HL-60 (cell line): ENCODE measurements at regions not wholly inside any gene's neighbourhood (a gene's known extent, or its start where the extent isn't known, plus 50 kb on each side); places are given as distances from the start of the nearest gene placed in this dataset.

Source experiments
- DNase-seq, 2 experiments: peaks; one replicate each; pipeline ENCODE4 v3.0.0-alpha.2; 2010 to 2020; ENCODE audit warnings: low read depth in 1 of 2, low spot score in 1 of 2
- H3K27ac ChIP-seq: fragments of 250-450 bp; sonication (Bioruptor Pico); replicated peaks from 2 replicates; pipeline ENCODE4 v1.5.1; 2020; ENCODE audit warnings: mild to moderate bottlenecking, moderate library complexity
- H3K27me3 ChIP-seq: fragments of 250-450 bp; sonication (Bioruptor Pico); 2 replicates; pipeline ENCODE4 v1.5.1; 2021; ENCODE audit warnings: mild to moderate bottlenecking, moderate library complexity; ENCODE audit not compliant: insufficient read depth, poor library complexity, severe bottlenecking
- H3K4me3 ChIP-seq: replicated peaks from 2 replicates; pipeline ENCODE4 v1.5.1; 2011; ENCODE audit warnings: mild to moderate bottlenecking, control low read depth, low read length; ENCODE audit not compliant: insufficient read depth
- CTCF ChIP-seq: IDR thresholded peaks from one replicate; pipeline ENCODE4 v1.5.1; 2011; ENCODE audit warnings: low read length, control low read depth, inconsistent platforms; ENCODE audit not compliant: insufficient read depth
- GABPA ChIP-seq: IDR thresholded peaks from 2 replicates; pipeline ENCODE4 v1.6.1; 2012; ENCODE audit warnings: low read depth
- POLR2AphosphoS5 ChIP-seq: IDR thresholded peaks from 2 replicates; pipeline ENCODE4 v1.6.1; 2012; ENCODE audit warnings: low read depth
- REST ChIP-seq: IDR thresholded peaks from 2 replicates; pipeline ENCODE4 v1.6.1; 2012; ENCODE audit warnings: low read depth; ENCODE audit not compliant: insufficient replicate concordance
- SPI1 ChIP-seq: IDR thresholded peaks from 2 replicates; pipeline ENCODE4 v1.6.1; 2012; ENCODE audit warnings: low read depth, mild to moderate bottlenecking, borderline replicate concordance

DNA sequence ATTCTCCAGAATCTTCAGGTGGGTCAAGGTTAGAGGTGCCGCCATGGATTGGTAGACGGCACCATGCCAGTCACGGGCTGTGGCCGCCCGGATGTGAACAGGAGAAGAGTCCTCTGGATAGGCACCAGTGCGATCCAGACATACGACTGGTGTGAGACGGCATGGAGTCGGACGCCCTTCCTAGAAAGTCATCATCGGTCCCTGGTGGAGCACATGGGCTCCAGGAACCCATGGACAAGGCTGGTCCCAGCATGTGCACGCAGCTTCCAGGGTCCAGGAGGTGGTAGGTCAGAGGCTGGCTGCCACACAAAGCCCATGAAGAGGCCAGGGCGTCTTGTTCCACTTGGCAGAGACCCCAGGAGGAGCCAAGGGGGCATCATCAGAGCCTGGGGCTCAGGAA lies 276.1 kb upstream of the LRRC3B start:
- Histone ChIP-seq H3K27me3 (no peaks in the 10 kb centered on the region), H3K27ac (no peak overlapping the region), H3K4me3 (no peak overlapping the region)
- no peak for DNase-seq
- no peak for TF ChIP-seq CTCF
- TF ChIP-seq REST = no peak
- TF ChIP-seq SPI1 = no peak
- no peak for TF ChIP-seq GABPA
- no peak for TF ChIP-seq POLR2AphosphoS5

DNA sequence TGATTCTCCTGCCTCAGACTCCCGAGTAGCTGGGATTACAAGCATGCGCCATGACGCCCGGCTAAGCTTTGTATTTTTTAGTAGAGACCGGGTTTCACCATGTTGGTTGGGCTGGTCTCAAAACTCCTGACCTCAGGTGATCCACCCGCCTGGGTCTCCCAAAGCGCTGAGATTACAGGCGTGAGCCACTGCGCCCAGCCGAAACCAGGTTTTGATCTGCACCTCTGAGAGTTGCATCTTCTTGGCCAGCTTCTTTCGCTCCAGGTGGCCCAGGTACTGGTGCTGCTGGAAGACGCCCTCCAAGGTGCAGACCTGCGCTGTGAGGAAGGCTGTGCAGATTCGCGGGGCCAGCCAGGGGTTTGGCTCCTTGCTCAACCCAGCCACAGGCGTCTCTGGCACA lies 275.4 kb upstream of the LRRC3B start:
- H3K27me3 ChIP-seq = no peaks in the 10 kb centered on the region
- H3K4me3 ChIP-seq = no peak overlapping the region
- DNase-seq = no peak
- no peak overlapping the region for H3K27ac ChIP-seq
- no peak for TF ChIP-seq GABPA
- no peak for TF ChIP-seq SPI1
- TF ChIP-seq CTCF = no peak
- no peak for TF ChIP-seq REST
- TF ChIP-seq POLR2AphosphoS5 = no peak

- Histone ChIP-seq H3K4me3 (no peak overlapping the region), H3K27ac (no peak overlapping the region), H3K27me3 (no peaks in the 10 kb centered on the region)
- TF ChIP-seq SPI1 = no peak
- no peak for TF ChIP-seq REST
- no peak for TF ChIP-seq GABPA
- TF ChIP-seq POLR2AphosphoS5 = no peak
- DNase-seq = no peak
These were observed 271.7 kb upstream of the LRRC3B start for GRCh38 chr3:26350853-26351252.
